ENCODE measurements at regions not wholly inside any gene's neighbourhood (a gene's known extent, or its start where the extent isn't known, plus 50 kb on each side); places are given as distances from the start of the nearest gene placed in this dataset.

DNA sequence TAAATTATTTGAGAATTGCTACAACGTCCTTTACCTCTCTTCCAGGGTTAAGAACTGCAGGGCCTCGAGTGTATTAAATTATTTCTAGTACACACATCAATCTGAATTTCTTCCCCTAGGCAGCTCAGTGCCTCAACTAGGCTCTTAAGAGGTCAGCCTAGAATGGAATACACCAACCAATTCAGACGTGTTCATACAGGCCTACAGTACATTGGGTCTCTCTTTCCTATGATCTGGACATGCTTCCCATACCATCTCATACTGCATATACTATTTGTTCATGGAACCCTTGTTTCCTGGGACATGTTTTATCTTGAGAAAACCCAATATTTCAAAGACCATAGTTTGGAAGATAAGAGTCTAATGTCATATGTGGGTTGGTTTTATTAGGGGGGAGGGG, 434.1 kb upstream of the WWC1 start:
- TF ChIP-seq, protein P1, sequence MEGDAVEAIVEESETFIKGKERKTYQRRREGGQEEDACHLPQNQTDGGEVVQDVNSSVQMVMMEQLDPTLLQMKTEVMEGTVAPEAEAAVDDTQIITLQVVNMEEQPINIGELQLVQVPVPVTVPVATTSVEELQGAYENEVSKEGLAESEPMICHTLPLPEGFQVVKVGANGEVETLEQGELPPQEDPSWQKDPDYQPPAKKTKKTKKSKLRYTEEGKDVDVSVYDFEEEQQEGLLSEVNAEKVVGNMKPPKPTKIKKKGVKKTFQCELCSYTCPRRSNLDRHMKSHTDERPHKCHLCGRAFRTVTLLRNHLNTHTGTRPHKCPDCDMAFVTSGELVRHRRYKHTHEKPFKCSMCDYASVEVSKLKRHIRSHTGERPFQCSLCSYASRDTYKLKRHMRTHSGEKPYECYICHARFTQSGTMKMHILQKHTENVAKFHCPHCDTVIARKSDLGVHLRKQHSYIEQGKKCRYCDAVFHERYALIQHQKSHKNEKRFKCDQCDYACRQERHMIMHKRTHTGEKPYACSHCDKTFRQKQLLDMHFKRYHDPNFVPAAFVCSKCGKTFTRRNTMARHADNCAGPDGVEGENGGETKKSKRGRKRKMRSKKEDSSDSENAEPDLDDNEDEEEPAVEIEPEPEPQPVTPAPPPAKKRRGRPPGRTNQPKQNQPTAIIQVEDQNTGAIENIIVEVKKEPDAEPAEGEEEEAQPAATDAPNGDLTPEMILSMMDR (IDR thresholded peaks at IDR 0.05) = no peak
- no peak for TF ChIP-seq EZH2 (IDR thresholded peaks at IDR 0.05; ENCODE audit: borderline replicate concordance, insufficient read depth, low read depth, low read length, poor library complexity, severe bottlenecking)
